Ishikawa (cell line): ENCODE measurements at regions not wholly inside any gene's neighbourhood (a gene's known extent, or its start where the extent isn't known, plus 50 kb on each side); places are given as distances from the start of the nearest gene placed in this dataset.

Experiments
- CEBPB ChIP-seq: IDR thresholded peaks from 2 replicates; pipeline ENCODE4 v1.6.1; 2012
- NFIC ChIP-seq: IDR thresholded peaks from 2 replicates; pipeline ENCODE4 v1.6.1; 2012

DNA sequence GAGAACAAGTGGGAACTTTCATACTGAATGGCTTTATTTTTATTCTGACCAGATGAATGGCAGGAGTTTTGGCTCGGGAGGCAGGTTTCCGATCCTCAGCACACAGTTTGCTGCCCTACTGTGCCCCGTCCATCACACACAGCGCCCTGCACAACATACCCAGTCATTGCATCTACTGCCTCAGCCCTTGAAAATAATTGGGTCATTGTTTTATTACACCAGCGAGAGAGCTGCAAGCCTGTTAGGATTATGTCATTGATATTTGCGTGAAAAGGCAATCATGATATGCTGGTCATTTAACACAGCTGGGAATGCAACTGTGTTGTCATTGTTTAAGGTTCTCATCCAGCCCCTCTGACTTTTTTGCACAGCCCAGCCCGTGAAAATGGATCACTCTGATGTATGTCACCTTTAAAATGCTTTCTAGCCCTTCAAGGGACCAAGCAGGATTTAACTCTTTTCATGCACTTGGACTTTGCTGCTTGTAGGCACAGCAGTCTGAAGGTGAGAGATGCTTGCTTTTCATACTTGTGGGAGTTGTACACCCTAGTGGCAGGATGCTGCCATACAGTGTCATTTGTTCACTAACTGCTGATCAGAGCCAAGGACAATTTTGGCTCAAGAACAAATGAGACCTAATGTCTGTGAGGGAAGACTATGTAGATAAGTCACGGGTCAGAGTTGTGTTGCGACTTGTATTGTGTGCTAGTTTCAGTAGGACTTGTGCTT, 62.3 kb downstream of the RTL9 start:
- TF ChIP-seq NFIC (no peak), CEBPB (no peak)
